GM12891 (cell line): ENCODE measurements at regions not wholly inside any gene's neighbourhood (a gene's known extent, or its start where the extent isn't known, plus 50 kb on each side); places are given as distances from the start of the nearest gene placed in this dataset.

Source experiments
- PAX5 ChIP-seq: IDR thresholded peaks from 2 replicates; pipeline ENCODE4 v1.6.1; 2011; ENCODE audit warnings: low read length, moderate library complexity, mild to moderate bottlenecking; ENCODE audit not compliant: insufficient read depth, severe bottlenecking
- POLR2A ChIP-seq: IDR thresholded peaks from 2 replicates; pipeline ENCODE4 v1.6.1; 2011; ENCODE audit warnings: low read depth, low read length, control low read depth
- POLR2AphosphoS5 ChIP-seq: IDR thresholded peaks from 2 replicates; pipeline ENCODE4 v1.6.1; 2011; ENCODE audit warnings: low read depth, low read length, control low read depth
- POU2F2 ChIP-seq: IDR thresholded peaks from 2 replicates; pipeline ENCODE4 v1.6.1; 2011; ENCODE audit warnings: low read depth, mild to moderate bottlenecking, control low read depth, low read length, moderate library complexity
- SPI1 ChIP-seq: IDR thresholded peaks from 2 replicates; pipeline ENCODE4 v1.6.1; 2011; ENCODE audit warnings: low read depth, low read length, control low read depth
- TAF1 ChIP-seq: IDR thresholded peaks from 2 replicates; pipeline ENCODE4 v1.6.1; 2011; ENCODE audit warnings: low read depth, low read length, control low read depth

- no peak for TF ChIP-seq POLR2AphosphoS5
- no peak for TF ChIP-seq POLR2A
- TF ChIP-seq PAX5 = no peak
- no peak for TF ChIP-seq TAF1
- no peak for TF ChIP-seq SPI1
- no peak for TF ChIP-seq POU2F2
Observed at GRCh38 chr7:380139-380485, 90.1 kb downstream of the FOXL3 start.
